HL-60/S4 treated with phorbol 12-myristate 13-acetate at 8.2 ng/mL for 4 days and 3 days (cell line): ENCODE measurements at regions not wholly inside any gene's neighbourhood (a gene's known extent, or its start where the extent isn't known, plus 50 kb on each side); places are given as distances from the start of the nearest gene placed in this dataset.
"Not testable (repeated sequence)": the region's sequence is repeated elsewhere in the genome, so short reads cannot be mapped to it uniquely, and the experiment has no call there.

Source experiments
- in situ Hi-C: fragments of 300-500 bp; cut with MboI; formaldehyde crosslinking; loops from 2 replicates; pipeline ENCODE4 v1.15.0; 2022; ENCODE audit warnings: low sequenced_read_pairs

GRCh38 chr2:111605798-111606197, 278.2 kb downstream of the ANAPC1 start:
- in situ Hi-C loops, result not testable (repeated sequence)

- in situ Hi-C loops, result not testable (repeated sequence)
These were observed 277.4 kb downstream of the ANAPC1 start for GRCh38 chr2:111606632-111607031.

GRCh38 chr2:111609146-111609844, 274.7 kb downstream of the ANAPC1 start:
- in situ Hi-C loops, result not testable (repeated sequence)

GRCh38 chr2:111610035-111610434, 274.0 kb downstream of the ANAPC1 start:
- in situ Hi-C loops, result not testable (repeated sequence)

- in situ Hi-C loops, result no loop called here
These were observed 267.3 kb downstream of the ANAPC1 start for GRCh38 chr2:111616651-111617218.

- in situ Hi-C loops, result no loop called here
These were observed 266.4 kb downstream of the ANAPC1 start for GRCh38 chr2:111617299-111618225.

GRCh38 chr2:111618226-111618977, 265.6 kb downstream of the ANAPC1 start:
- in situ Hi-C loops, result no loop called here

- in situ Hi-C loops, result no loop called here
These were observed 264.8 kb downstream of the ANAPC1 start for GRCh38 chr2:111618978-111619902.

GRCh38 chr2:111620281-111620680, 263.7 kb downstream of the ANAPC1 start:
- in situ Hi-C loops, result no loop called here

- in situ Hi-C loops, result no loop called here
These were observed 261.1 kb downstream of the ANAPC1 start for GRCh38 chr2:111622859-111623258.

GRCh38 chr2:111623380-111623779, 260.6 kb downstream of the ANAPC1 start:
- in situ Hi-C loops, result no loop called here

GRCh38 chr2:111624411-111625156, 259.4 kb downstream of the ANAPC1 start:
- in situ Hi-C loops, result no loop called here

GRCh38 chr2:111625157-111625537, 258.8 kb downstream of the ANAPC1 start:
- in situ Hi-C loops, result not testable (repeated sequence)

- in situ Hi-C loops, result no loop called here
These were observed 257.7 kb downstream of the ANAPC1 start for GRCh38 chr2:111626037-111626864.

GRCh38 chr2:111626865-111627163, 257.2 kb downstream of the ANAPC1 start:
- in situ Hi-C loops, result no loop called here

GRCh38 chr2:111627256-111627655, 256.7 kb downstream of the ANAPC1 start:
- in situ Hi-C loops, result no loop called here

GRCh38 chr2:111628221-111628620, 255.8 kb downstream of the ANAPC1 start:
- in situ Hi-C loops, result no loop called here

GRCh38 chr2:111629983-111630382, 254.0 kb downstream of the ANAPC1 start:
- in situ Hi-C loops, result no loop called here

GRCh38 chr2:111632661-111633060, 251.3 kb downstream of the ANAPC1 start:
- in situ Hi-C loops, result no loop called here
